HCT116 (cell line): ENCODE measurements at regions not wholly inside any gene's neighbourhood (a gene's known extent, or its start where the extent isn't known, plus 50 kb on each side); places are given as distances from the start of the nearest gene placed in this dataset.

Experiments
- ATAC-seq: fragments of 200-7000 bp; cut with Tn5 transposase; 2 replicates; pipeline ENCODE4 v1.9.1; 2020; ENCODE audit warnings: mild to moderate bottlenecking, moderate library complexity
- BruUV-seq: library from RNA; stranded (reverse); fragments of 400-500 nt; replicated peaks from 2 replicates; lab custom pipeline; 2021; lab: Mats Ljungman, UMichigan
- CTCF ChIA-PET: fragments of 300-600 bp; sonication (Branson Sonifier 250); formaldehyde crosslinking; loops from one replicate; lab custom pipeline; 2021; ENCODE audit warnings: antibody characterized with exemption; lab: Charles Lee
- POLR2A ChIA-PET: fragments of 300-600, 350-600 bp; sonication (Branson Sonifier 250); formaldehyde crosslinking; loops from one replicate; lab custom pipeline; 2021; ENCODE audit warnings: antibody characterized with exemption; lab: Charles Lee
- RAD21 ChIA-PET, 2 experiments: fragments of 300-600 bp; sonication (Branson Sonifier 250); formaldehyde crosslinking; loops; one replicate each; lab custom pipeline; 2023; ENCODE audit warnings: low total read pairs in 2 of 2; ENCODE audit not compliant: uncharacterized antibody in 2 of 2, unreplicated experiment in 2 of 2, low non-redundant PET in 1 of 2; lab: Charles Lee
- DNase-seq: peaks from one replicate; pipeline ENCODE4 v3.0.0-alpha.2; 2010; ENCODE audit warnings: low read depth, low spot score
- H2AFZ ChIP-seq: fragments of 200-600 bp; shearing (Covaris generic), sonication (generic); 2 replicates; pipeline ENCODE4 v1.6.1; 2017; ENCODE audit warnings: low read depth, mixed run types, mixed read lengths, antibody characterized with exemption, low read length; ENCODE audit not compliant: poor library complexity, severe bottlenecking
- H3K27ac ChIP-seq: 2 replicates; pipeline ENCODE4 v1.5.1; 2012; ENCODE audit warnings: low read depth, low read length
- H3K27me3 ChIP-seq: fragments of 200-600 bp; sonication (generic); 2 replicates; pipeline ENCODE4 v1.6.1; 2016; ENCODE audit warnings: mixed run types, low read length, mixed read lengths; ENCODE audit not compliant: insufficient read depth
- H3K36me3 ChIP-seq, 2 experiments: fragments of 200-500 bp in 1 of 2; fragments of 200-600 bp in 1 of 2; sonication (Bioruptor generic) in 1 of 2; sonication (generic) in 1 of 2; 2 replicates each; pipeline versions ENCODE4 v1.5.1 to v1.6.1; 2014 to 2016; ENCODE audit warnings: low read length in 2 of 2, inconsistent platforms in 1 of 2, mixed read lengths in 1 of 2, mixed run types in 1 of 2; ENCODE audit not compliant: insufficient read depth in 2 of 2, control insufficient read depth in 1 of 2
- H3K4me1 ChIP-seq, 2 experiments: fragments of 200-600 bp in 1 of 2; sonication (generic) in 1 of 2; 2 replicates each; pipeline versions ENCODE4 v1.5.1 to v1.6.1; 2012 to 2017; ENCODE audit warnings: low read length in 2 of 2, inconsistent platforms in 1 of 2, mild to moderate bottlenecking in 1 of 2, mixed read lengths in 1 of 2, mixed run types in 1 of 2, moderate library complexity in 1 of 2; ENCODE audit not compliant: insufficient read depth in 2 of 2, control insufficient read depth in 1 of 2
- H3K4me2 ChIP-seq: fragments of 200-600 bp; sonication (generic); 2 replicates; pipeline ENCODE4 v1.6.1; 2017; ENCODE audit warnings: mixed run types, low read length, mixed read lengths
- H3K4me3 ChIP-seq, 2 experiments: fragments of 200-600 bp in 1 of 2; sonication (generic) in 1 of 2; replicated peaks in 1 of 2; 2 replicates each; pipeline ENCODE4 v1.5.1; 2011 to 2016; ENCODE audit warnings: low read length in 2 of 2, control low read depth in 1 of 2, low read depth in 1 of 2, mild to moderate bottlenecking in 1 of 2, mixed read lengths in 1 of 2, mixed run types in 1 of 2
- H3K79me2 ChIP-seq: fragments of 200-600 bp; sonication (generic); 2 replicates; pipeline ENCODE4 v1.6.1; 2017; ENCODE audit warnings: mild to moderate bottlenecking, mixed run types, low read length, moderate library complexity, mixed read lengths; ENCODE audit not compliant: insufficient read depth
- H3K9ac ChIP-seq: fragments of 200-600 bp; sonication (generic); 2 replicates; pipeline ENCODE4 v1.6.1; 2016; ENCODE audit warnings: low read length, mixed read lengths
- H3K9me2 ChIP-seq: fragments of 200-600 bp; sonication (generic), shearing (Covaris generic); 2 replicates; pipeline ENCODE4 v1.6.1; 2017; ENCODE audit warnings: mixed run types, mild to moderate bottlenecking, moderate library complexity; ENCODE audit not compliant: insufficient read depth
- H3K9me3 ChIP-seq, 2 experiments: fragments of 200-500 bp in 1 of 2; fragments of 200-600 bp in 1 of 2; sonication (Bioruptor generic) in 1 of 2; sonication (generic) in 1 of 2; 2 replicates each; pipeline ENCODE4 v1.6.1; 2014 to 2017; ENCODE audit warnings: low read length in 2 of 2, mixed read lengths in 2 of 2, inconsistent platforms in 1 of 2, low read depth in 1 of 2, mild to moderate bottlenecking in 1 of 2, mixed run types in 1 of 2, moderate library complexity in 1 of 2; ENCODE audit not compliant: control insufficient read depth in 1 of 2, insufficient read depth in 1 of 2
- H4K20me1 ChIP-seq: fragments of 200-600 bp; sonication (generic), shearing (Covaris generic); 2 replicates; pipeline ENCODE4 v1.6.1; 2017; ENCODE audit warnings: mixed run types, mild to moderate bottlenecking, moderate library complexity; ENCODE audit not compliant: insufficient read depth
- ELF1 ChIP-seq: IDR thresholded peaks from 2 replicates; pipeline ENCODE4 v1.6.1; 2012; ENCODE audit warnings: low read depth, borderline replicate concordance
- FOSL1 ChIP-seq: IDR thresholded peaks from 2 replicates; pipeline ENCODE4 v1.6.1; 2012; ENCODE audit warnings: low read depth
- POLR2A ChIP-seq: IDR thresholded peaks from 2 replicates; pipeline ENCODE4 v1.7.0; 2011; ENCODE audit warnings: borderline replicate concordance; ENCODE audit not compliant: insufficient read depth, insufficient read length; ENCODE audit errors: extremely low read depth
- SIN3A ChIP-seq: IDR thresholded peaks from 2 replicates; pipeline ENCODE4 v1.6.1; 2012; ENCODE audit warnings: low read depth
- YY1 ChIP-seq: IDR thresholded peaks from 2 replicates; pipeline ENCODE4 v1.6.1; 2011; ENCODE audit warnings: low read length, low read depth, moderate library complexity, mild to moderate bottlenecking; ENCODE audit not compliant: insufficient replicate concordance; ENCODE audit errors: extremely low read depth
- intact Hi-C: fragments of 100-400 bp; cut with micrococcal nuclease; formaldehyde crosslinking; loops from 2 replicates; pipeline ENCODE4 v1.10.0; 2022
- TF ChIP-seq, protein P1 (sequence below): IDR thresholded peaks from 2 replicates; pipeline ENCODE4 v1.6.1; 2012; ENCODE audit warnings: low read depth
- TF ChIP-seq, protein P2 (sequence below), 3 experiments: fragments of 200-600 bp in 1 of 3; sonication (generic) in 1 of 3; IDR thresholded peaks in 2 of 3; conservative IDR thresholded peaks in 1 of 3; 2 replicates each; pipeline ENCODE4 v1.5.1; 2012 to 2017; ENCODE audit warnings: low read depth in 2 of 3, low read length in 2 of 3, antibody characterized with exemption in 1 of 3, borderline replicate concordance in 1 of 3, control low read depth in 1 of 3, mild to moderate bottlenecking in 1 of 3, mixed read lengths in 1 of 3, mixed run types in 1 of 3, moderate library complexity in 1 of 3; ENCODE audit not compliant: insufficient read depth in 1 of 3
- TF ChIP-seq, protein P3 (sequence below): IDR thresholded peaks from 2 replicates; pipeline ENCODE4 v1.6.1; 2011; ENCODE audit warnings: mild to moderate bottlenecking, low read length, moderate library complexity; ENCODE audit not compliant: insufficient replicate concordance; ENCODE audit errors: extremely low read depth

DNA sequence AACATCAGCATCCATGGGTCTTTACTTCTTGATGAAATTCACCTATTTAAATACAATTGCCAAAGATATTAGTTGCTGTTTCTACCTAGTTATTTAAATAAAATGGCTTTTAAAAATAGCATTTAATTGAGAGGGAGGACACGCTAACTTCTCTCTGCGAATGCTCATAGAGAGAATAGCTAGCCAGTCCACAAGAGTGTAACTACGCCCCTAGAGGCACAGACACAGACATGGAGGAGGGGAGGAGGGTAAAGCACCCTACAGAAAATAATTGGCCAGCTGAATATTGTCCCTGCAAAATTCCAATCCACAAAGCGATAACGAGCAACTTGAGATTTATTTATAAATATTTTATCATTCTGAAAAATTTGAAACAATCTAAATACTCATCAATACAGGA is 97.0 kb upstream of the PAPOLG start:
- RAD21 ChIA-PET = interaction anchor here in 1 of 2 experiments (1.1 kb wide), 1 partner anchor 15 kb away, joined by 3 read pairs; no protein-coding TSS in a partner anchor
- no peak overlapping the region for H3K4me2 ChIP-seq
- no peak for DNase-seq
- no peaks in the 10 kb centered on the region for H3K9me2 ChIP-seq
- no TSS peak for BruUV-seq
- no peaks in the 10 kb centered on the region for H3K79me2 ChIP-seq
- intact Hi-C loops = no loop called here
- no peak overlapping the region for H3K9ac ChIP-seq
- H3K4me3 ChIP-seq = no peak overlapping the region
- H3K9me3 ChIP-seq = no peaks in the 10 kb centered on the region
- H4K20me1 ChIP-seq = no peaks in the 10 kb centered on the region
- no peak overlapping the region for H2AFZ ChIP-seq
- H3K36me3 ChIP-seq = no peaks in the 10 kb centered on the region
- no peak overlapping the region for H3K27ac ChIP-seq
- TF ChIP-seq ELF1 = no peak
- TF ChIP-seq YY1 = no peak
- TF ChIP-seq, protein P1, sequence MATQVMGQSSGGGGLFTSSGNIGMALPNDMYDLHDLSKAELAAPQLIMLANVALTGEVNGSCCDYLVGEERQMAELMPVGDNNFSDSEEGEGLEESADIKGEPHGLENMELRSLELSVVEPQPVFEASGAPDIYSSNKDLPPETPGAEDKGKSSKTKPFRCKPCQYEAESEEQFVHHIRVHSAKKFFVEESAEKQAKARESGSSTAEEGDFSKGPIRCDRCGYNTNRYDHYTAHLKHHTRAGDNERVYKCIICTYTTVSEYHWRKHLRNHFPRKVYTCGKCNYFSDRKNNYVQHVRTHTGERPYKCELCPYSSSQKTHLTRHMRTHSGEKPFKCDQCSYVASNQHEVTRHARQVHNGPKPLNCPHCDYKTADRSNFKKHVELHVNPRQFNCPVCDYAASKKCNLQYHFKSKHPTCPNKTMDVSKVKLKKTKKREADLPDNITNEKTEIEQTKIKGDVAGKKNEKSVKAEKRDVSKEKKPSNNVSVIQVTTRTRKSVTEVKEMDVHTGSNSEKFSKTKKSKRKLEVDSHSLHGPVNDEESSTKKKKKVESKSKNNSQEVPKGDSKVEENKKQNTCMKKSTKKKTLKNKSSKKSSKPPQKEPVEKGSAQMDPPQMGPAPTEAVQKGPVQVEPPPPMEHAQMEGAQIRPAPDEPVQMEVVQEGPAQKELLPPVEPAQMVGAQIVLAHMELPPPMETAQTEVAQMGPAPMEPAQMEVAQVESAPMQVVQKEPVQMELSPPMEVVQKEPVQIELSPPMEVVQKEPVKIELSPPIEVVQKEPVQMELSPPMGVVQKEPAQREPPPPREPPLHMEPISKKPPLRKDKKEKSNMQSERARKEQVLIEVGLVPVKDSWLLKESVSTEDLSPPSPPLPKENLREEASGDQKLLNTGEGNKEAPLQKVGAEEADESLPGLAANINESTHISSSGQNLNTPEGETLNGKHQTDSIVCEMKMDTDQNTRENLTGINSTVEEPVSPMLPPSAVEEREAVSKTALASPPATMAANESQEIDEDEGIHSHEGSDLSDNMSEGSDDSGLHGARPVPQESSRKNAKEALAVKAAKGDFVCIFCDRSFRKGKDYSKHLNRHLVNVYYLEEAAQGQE = no peak
- TF ChIP-seq, protein P2, sequence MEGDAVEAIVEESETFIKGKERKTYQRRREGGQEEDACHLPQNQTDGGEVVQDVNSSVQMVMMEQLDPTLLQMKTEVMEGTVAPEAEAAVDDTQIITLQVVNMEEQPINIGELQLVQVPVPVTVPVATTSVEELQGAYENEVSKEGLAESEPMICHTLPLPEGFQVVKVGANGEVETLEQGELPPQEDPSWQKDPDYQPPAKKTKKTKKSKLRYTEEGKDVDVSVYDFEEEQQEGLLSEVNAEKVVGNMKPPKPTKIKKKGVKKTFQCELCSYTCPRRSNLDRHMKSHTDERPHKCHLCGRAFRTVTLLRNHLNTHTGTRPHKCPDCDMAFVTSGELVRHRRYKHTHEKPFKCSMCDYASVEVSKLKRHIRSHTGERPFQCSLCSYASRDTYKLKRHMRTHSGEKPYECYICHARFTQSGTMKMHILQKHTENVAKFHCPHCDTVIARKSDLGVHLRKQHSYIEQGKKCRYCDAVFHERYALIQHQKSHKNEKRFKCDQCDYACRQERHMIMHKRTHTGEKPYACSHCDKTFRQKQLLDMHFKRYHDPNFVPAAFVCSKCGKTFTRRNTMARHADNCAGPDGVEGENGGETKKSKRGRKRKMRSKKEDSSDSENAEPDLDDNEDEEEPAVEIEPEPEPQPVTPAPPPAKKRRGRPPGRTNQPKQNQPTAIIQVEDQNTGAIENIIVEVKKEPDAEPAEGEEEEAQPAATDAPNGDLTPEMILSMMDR (IDR thresholded peaks at IDR 0.05 in 2 of 3, conservative IDR thresholded peaks at IDR 0.05 in 1 of 3; ENCODE audit: borderline replicate concordance in 1 of 3, insufficient read depth in 1 of 3, low read depth in 2 of 3, low read length in 2 of 3) = peak in 2 of 3 experiments; percentile 25 to 36; a peak in 1 of 6 replicates
- no peak for TF ChIP-seq POLR2A
- TF ChIP-seq, protein P3, sequence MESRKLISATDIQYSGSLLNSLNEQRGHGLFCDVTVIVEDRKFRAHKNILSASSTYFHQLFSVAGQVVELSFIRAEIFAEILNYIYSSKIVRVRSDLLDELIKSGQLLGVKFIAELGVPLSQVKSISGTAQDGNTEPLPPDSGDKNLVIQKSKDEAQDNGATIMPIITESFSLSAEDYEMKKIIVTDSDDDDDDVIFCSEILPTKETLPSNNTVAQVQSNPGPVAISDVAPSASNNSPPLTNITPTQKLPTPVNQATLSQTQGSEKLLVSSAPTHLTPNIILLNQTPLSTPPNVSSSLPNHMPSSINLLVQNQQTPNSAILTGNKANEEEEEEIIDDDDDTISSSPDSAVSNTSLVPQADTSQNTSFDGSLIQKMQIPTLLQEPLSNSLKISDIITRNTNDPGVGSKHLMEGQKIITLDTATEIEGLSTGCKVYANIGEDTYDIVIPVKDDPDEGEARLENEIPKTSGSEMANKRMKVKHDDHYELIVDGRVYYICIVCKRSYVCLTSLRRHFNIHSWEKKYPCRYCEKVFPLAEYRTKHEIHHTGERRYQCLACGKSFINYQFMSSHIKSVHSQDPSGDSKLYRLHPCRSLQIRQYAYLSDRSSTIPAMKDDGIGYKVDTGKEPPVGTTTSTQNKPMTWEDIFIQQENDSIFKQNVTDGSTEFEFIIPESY = no peak
- TF ChIP-seq SIN3A = no peak
- TF ChIP-seq FOSL1 = no peak
- CTCF ChIA-PET = interaction anchor here (1.1 to 1.9 kb wide), 2 partner anchors 15 kb away, joined by 3 to 11 read pairs; no protein-coding TSS in a partner anchor
- POLR2A ChIA-PET = no interaction called here
- peaks cover 6% of the 10 kb centered on the region; the same call in 1 of the 2 replicates for H3K27me3 ChIP-seq
- H3K4me1 ChIP-seq = no peaks in the 10 kb centered on the region
- peak; percentile 82 for ATAC-seq
